Endodermal cell (in vitro differentiated cells): ENCODE measurements at regions not wholly inside any gene's neighbourhood (a gene's known extent, or its start where the extent isn't known, plus 50 kb on each side); places are given as distances from the start of the nearest gene placed in this dataset.

Source experiments
- DNase-seq: peaks from one replicate; pipeline ENCODE4 v3.0.0-alpha.2; 2017
- H3K27ac ChIP-seq: 2 replicates; pipeline ENCODE4 v1.5.1; 2013; ENCODE audit warnings: mild to moderate bottlenecking, low read depth, low read length, moderate library complexity
- H3K27me3 ChIP-seq: 2 replicates; pipeline ENCODE4 v1.6.1; 2013; ENCODE audit warnings: mild to moderate bottlenecking, low read length, moderate library complexity; ENCODE audit not compliant: insufficient read depth, control insufficient read depth, poor library complexity, severe bottlenecking
- H3K36me3 ChIP-seq: 2 replicates; pipeline ENCODE4 v1.7.0; 2013; ENCODE audit warnings: mild to moderate bottlenecking, low read length, moderate library complexity; ENCODE audit not compliant: control insufficient read depth, insufficient read depth
- H3K4me1 ChIP-seq: one replicate; pipeline ENCODE4 v1.7.0; 2013; ENCODE audit warnings: low read length; ENCODE audit not compliant: control insufficient read depth, insufficient read depth
- H3K4me3 ChIP-seq: 2 replicates; pipeline ENCODE4 v1.5.1; 2013; ENCODE audit warnings: mild to moderate bottlenecking, low read length, moderate library complexity
- H3K9ac ChIP-seq: 2 replicates; pipeline ENCODE4 v1.6.1; 2013; ENCODE audit warnings: mild to moderate bottlenecking, low read length, moderate library complexity; ENCODE audit not compliant: poor library complexity, severe bottlenecking; ENCODE audit errors: extremely low read depth
- H3K9me3 ChIP-seq: 2 replicates; pipeline ENCODE4 v1.6.1; 2013; ENCODE audit warnings: mild to moderate bottlenecking, low read length, moderate library complexity; ENCODE audit not compliant: control insufficient read depth
- H3K27ac Mint-ChIP-seq: 2 replicates; pipeline ENCODE4 v1.8.0; 2020; ENCODE audit warnings: mixed read lengths
- H3K27me3 Mint-ChIP-seq: 2 replicates; pipeline ENCODE4 v1.8.0; 2021; ENCODE audit warnings: mild to moderate bottlenecking, mixed read lengths; ENCODE audit not compliant: insufficient read depth
- H3K36me3 Mint-ChIP-seq: 2 replicates; pipeline ENCODE4 v1.8.0; 2020; ENCODE audit warnings: low read depth, mixed read lengths
- H3K4me1 Mint-ChIP-seq: 2 replicates; pipeline ENCODE4 v1.8.0; 2020; ENCODE audit warnings: mixed read lengths
- H3K4me3 Mint-ChIP-seq: 2 replicates; pipeline ENCODE4 v1.8.0; 2020; ENCODE audit warnings: mild to moderate bottlenecking, moderate library complexity, mixed read lengths
- H3K9me3 Mint-ChIP-seq: 2 replicates; pipeline ENCODE4 v1.8.0; 2020; ENCODE audit warnings: mild to moderate bottlenecking, mixed read lengths
- CTCF ChIP-seq: fragments of 200-600 bp; sonication (generic); conservative IDR thresholded peaks from 2 replicates; pipeline ENCODE4 v1.5.0; 2021; ENCODE audit warnings: antibody characterized with exemption, mild to moderate bottlenecking
- WGBS, 2 experiments: methylation state at CpG; one replicate each; pipeline versions ENCODE4 v1.1.5 to v1.1.7; 2013; ENCODE audit warnings: missing lambda C conversion rate in 2 of 2, mixed read lengths in 1 of 2; ENCODE audit not compliant: insufficient coverage in 1 of 2, insufficient read length in 1 of 2; 5-methylcytosine and 5-hydroxymethylcytosine counted together

GRCh38 chr4:27506401-27506800, 645.8 kb downstream of the STIM2 start:
- Histone ChIP-seq H3K4me1 (no peaks in the 10 kb centered on the region), H3K27ac (no peak overlapping the region), H3K27me3 (no peaks in the 10 kb centered on the region), H3K9me3 (no peaks in the 10 kb centered on the region), H3K36me3 (no peaks in the 10 kb centered on the region), H3K9ac (no peak overlapping the region), H3K4me3 (no peak overlapping the region)
- Mint-ChIP-seq H3K27ac (no peak overlapping the region), H3K36me3 (no peaks in the 10 kb centered on the region), H3K4me3 (no peak overlapping the region), H3K27me3 (no peaks in the 10 kb centered on the region), H3K9me3 (peaks cover 2% of the 10 kb centered on the region), H3K4me1 (peaks cover 16% of the 10 kb centered on the region)
- 94 to 100% methylated on average over 1 of the region's 1 CpG for WGBS, 2 experiments
- no peak for TF ChIP-seq CTCF
- no peak for DNase-seq

DNA sequence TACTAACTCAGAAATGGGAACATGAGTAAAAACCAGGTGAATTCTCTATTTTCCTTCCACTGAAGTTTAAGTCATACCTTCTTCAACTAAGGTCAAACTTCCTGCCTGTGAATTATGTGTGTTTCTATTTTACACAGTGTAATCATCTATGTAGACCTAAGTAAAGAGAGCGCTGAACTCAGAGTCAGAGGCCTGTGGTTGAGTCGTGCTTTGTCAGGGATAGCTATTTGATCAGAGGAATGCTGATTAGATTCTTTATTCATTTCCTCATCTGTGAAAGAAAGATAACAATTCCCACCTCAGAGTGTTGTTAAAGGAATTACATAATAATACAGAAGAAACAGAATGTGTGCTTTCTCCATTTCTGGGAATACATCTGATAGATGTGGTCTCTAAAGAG, 654.1 kb downstream of the STIM2 start:
- no peaks in the 10 kb centered on the region for H3K36me3 Mint-ChIP-seq
- H3K27ac ChIP-seq, result no peak overlapping the region
- H3K9me3 ChIP-seq, result peaks cover 5% of the 10 kb centered on the region
- no peaks in the 10 kb centered on the region for H3K36me3 ChIP-seq
- peaks cover 17% of the 10 kb centered on the region for H3K4me1 Mint-ChIP-seq
- DNase-seq, result no peak
- TF ChIP-seq CTCF, result no peak
- no peak overlapping the region for H3K4me3 Mint-ChIP-seq
- no peaks in the 10 kb centered on the region for H3K27me3 ChIP-seq
- no peak overlapping the region for H3K9ac ChIP-seq
- H3K9me3 Mint-ChIP-seq, result peaks cover 13% of the 10 kb centered on the region
- WGBS, 2 experiments, result 75% methylated on average over 2 of the region's 2 CpGs; no CpG with 5 or more reads in 1 of the 2 experiments
- H3K27ac Mint-ChIP-seq, result no peak overlapping the region
- no peak overlapping the region for H3K4me3 ChIP-seq
- no peaks in the 10 kb centered on the region for H3K27me3 Mint-ChIP-seq
- H3K4me1 ChIP-seq, result peaks cover 3% of the 10 kb centered on the region

GRCh38 chr4:27515140-27515539, 654.5 kb downstream of the STIM2 start:
- Histone ChIP-seq H3K4me3 (no peak overlapping the region), H3K9ac (no peak overlapping the region), H3K27ac (no peak overlapping the region), H3K4me1 (peaks cover 3% of the 10 kb centered on the region), H3K36me3 (no peaks in the 10 kb centered on the region), H3K9me3 (peaks cover 5% of the 10 kb centered on the region), H3K27me3 (no peaks in the 10 kb centered on the region)
- no peaks in the 10 kb centered on the region for H3K36me3 Mint-ChIP-seq
- peaks cover 12% of the 10 kb centered on the region for H3K4me1 Mint-ChIP-seq
- H3K27me3 Mint-ChIP-seq, result no peaks in the 10 kb centered on the region
- WGBS, 2 experiments, result 85% methylated on average over 2 of the region's 2 CpGs; no CpG with 5 or more reads in 1 of the 2 experiments
- H3K27ac Mint-ChIP-seq, result no peak overlapping the region
- TF ChIP-seq CTCF, result no peak
- H3K4me3 Mint-ChIP-seq, result no peak overlapping the region
- H3K9me3 Mint-ChIP-seq, result peaks cover 13% of the 10 kb centered on the region
- no peak for DNase-seq
